WTC11 (cell line): ENCODE measurements at regions not wholly inside any gene's neighbourhood (a gene's known extent, or its start where the extent isn't known, plus 50 kb on each side); places are given as distances from the start of the nearest gene placed in this dataset.

ENCODE experiments used
- ATAC-seq: fragments of 200-7000 bp; cut with Tn5 transposase; 2 replicates; pipeline ENCODE4 v1.10.0; 2021; ENCODE audit warnings: mild to moderate bottlenecking, moderate library complexity
- CTCF ChIA-PET: fragments of 300-600 bp; sonication (Branson Sonifier 250); formaldehyde crosslinking; loops from one replicate; lab custom pipeline; 2021; ENCODE audit warnings: antibody characterized with exemption; lab: Charles Lee
- POLR2A ChIA-PET: fragments of 350-600 bp; sonication (Branson Sonifier 250); formaldehyde crosslinking; loops from one replicate; lab custom pipeline; 2021; ENCODE audit warnings: antibody characterized with exemption; lab: Charles Lee
- DNase-seq: peaks from one replicate; pipeline ENCODE4 v3.0.0; 2021; ENCODE audit warnings: low spot score
- H3K27ac Mint-ChIP-seq: 2 replicates; pipeline ENCODE4 v1.8.0; 2021; ENCODE audit warnings: mixed read lengths
- H3K27me3 Mint-ChIP-seq: 2 replicates; pipeline ENCODE4 v1.8.0; 2021; ENCODE audit warnings: low read depth, mild to moderate bottlenecking, moderate library complexity, mixed read lengths
- H3K36me3 Mint-ChIP-seq: 2 replicates; pipeline ENCODE4 v1.8.0; 2021; ENCODE audit warnings: mixed read lengths
- H3K4me1 Mint-ChIP-seq: 2 replicates; pipeline ENCODE4 v1.8.0; 2022; ENCODE audit warnings: mixed read lengths
- H3K4me3 Mint-ChIP-seq: 2 replicates; pipeline ENCODE4 v1.8.0; 2021; ENCODE audit warnings: mild to moderate bottlenecking, moderate library complexity, mixed read lengths
- H3K9me3 Mint-ChIP-seq: 2 replicates; pipeline ENCODE4 v1.8.0; 2021; ENCODE audit warnings: mixed read lengths
- ATF2 ChIP-seq: sonication (generic); formaldehyde crosslinking; IDR thresholded peaks from 2 replicates; pipeline ENCODE4 v1.8.1; 2022; ENCODE audit warnings: low read depth, missing genetic modification reagents, borderline replicate concordance
- CBFB ChIP-seq: sonication (generic); formaldehyde crosslinking; IDR thresholded peaks from 2 replicates; pipeline ENCODE4 v1.8.1; 2022; ENCODE audit warnings: mild to moderate bottlenecking, low read depth, missing genetic modification reagents
- CREB1 ChIP-seq: sonication (generic); formaldehyde crosslinking; IDR thresholded peaks from 2 replicates; pipeline ENCODE4 v1.8.0; 2023; ENCODE audit warnings: mild to moderate bottlenecking, missing genetic modification reagents
- CTCF ChIP-seq: fragments of 200-600 bp; IDR thresholded peaks from 2 replicates; pipeline ENCODE4 v1.8.0; 2022; ENCODE audit warnings: antibody characterized with exemption
- GABPB1 ChIP-seq: sonication (generic); formaldehyde crosslinking; IDR thresholded peaks from 2 replicates; pipeline ENCODE4 v1.8.1; 2023; ENCODE audit warnings: mild to moderate bottlenecking, missing genetic modification reagents
- IRF2 ChIP-seq: sonication (generic); formaldehyde crosslinking; IDR thresholded peaks from 2 replicates; pipeline ENCODE4 v1.8.0; 2022; ENCODE audit warnings: low read depth, missing genetic modification reagents, borderline replicate concordance
- MXD4 ChIP-seq: fragments of 250-450 bp; sonication (Bioruptor Pico); IDR thresholded peaks from 2 replicates; pipeline ENCODE4 v1.8.0; 2021; ENCODE audit warnings: mild to moderate bottlenecking, moderate library complexity, borderline replicate concordance
- NR1H2 ChIP-seq: sonication (generic); formaldehyde crosslinking; IDR thresholded peaks from 2 replicates; pipeline ENCODE4 v1.9.0; 2021; ENCODE audit warnings: mild to moderate bottlenecking, moderate library complexity, missing genetic modification reagents
- NR3C1 ChIP-seq: sonication (generic); formaldehyde crosslinking; conservative IDR thresholded peaks from 2 replicates; pipeline ENCODE4 v1.8.1; 2023; ENCODE audit warnings: low read depth, mild to moderate bottlenecking, missing genetic modification reagents
- ZBTB21 ChIP-seq: sonication (generic); formaldehyde crosslinking; IDR thresholded peaks from 2 replicates; pipeline ENCODE4 v1.8.1; 2023; ENCODE audit warnings: mild to moderate bottlenecking, missing genetic modification reagents, borderline replicate concordance
- ZNF219 ChIP-seq: sonication (generic); formaldehyde crosslinking; IDR thresholded peaks from 2 replicates; pipeline ENCODE4 v1.8.0; 2023; ENCODE audit warnings: missing genetic modification reagents, mild to moderate bottlenecking, borderline replicate concordance
- ZNF396 ChIP-seq: fragments of 250-450 bp; sonication (Bioruptor Pico); IDR thresholded peaks from 2 replicates; pipeline ENCODE4 v1.8.0; 2021; ENCODE audit warnings: mild to moderate bottlenecking, moderate library complexity, borderline replicate concordance
- ZNF425 ChIP-seq: fragments of 250-450 bp; sonication (Bioruptor Pico); conservative IDR thresholded peaks from 2 replicates; pipeline ENCODE4 v1.9.0; 2021; ENCODE audit warnings: mild to moderate bottlenecking
- ZNF512 ChIP-seq: sonication (generic); formaldehyde crosslinking; IDR thresholded peaks from 2 replicates; pipeline ENCODE4 v1.8.1; 2022; ENCODE audit warnings: missing genetic modification reagents, borderline replicate concordance
- ZSCAN18 ChIP-seq: fragments of 250-450 bp; sonication (Bioruptor Pico); IDR thresholded peaks from 2 replicates; pipeline ENCODE4 v2.1.2; 2022; ENCODE audit warnings: mild to moderate bottlenecking, moderate library complexity

GRCh38 chr7:52481571-52481970 is 553.9 kb upstream of the POM121L12 start:
- H3K36me3 Mint-ChIP-seq = no peaks in the 10 kb centered on the region
- no peak overlapping the region for H3K4me3 Mint-ChIP-seq
- peaks cover 35% of the 10 kb centered on the region for H3K4me1 Mint-ChIP-seq
- TF ChIP-seq NR1H2 (CRISPR knock-in tag) (no peak), ZNF219 (CRISPR knock-in tag) (no peak), ZBTB21 (CRISPR knock-in tag) (no peak), ZNF425 (CRISPR knock-in tag) (no peak), ATF2 (CRISPR knock-in tag) (no peak), ZNF512 (no peak), CREB1 (CRISPR knock-in tag) (no peak), NR3C1 (CRISPR knock-in tag) (no peak), GABPB1 (CRISPR knock-in tag) (no peak), MXD4 (no peak), ZSCAN18 (CRISPR knock-in tag) (no peak), IRF2 (CRISPR knock-in tag) (no peak)
- CTCF ChIA-PET = no interaction called here
- no peak overlapping the region for H3K27ac Mint-ChIP-seq
- no peak for ATAC-seq
- H3K27me3 Mint-ChIP-seq = no peaks in the 10 kb centered on the region
- H3K9me3 Mint-ChIP-seq = peaks cover 7% of the 10 kb centered on the region; the same call in 1 of the 2 replicates
- DNase-seq = no peak
- POLR2A ChIA-PET = no interaction called here

GRCh38 chr7:52479990-52480389 is 555.4 kb upstream of the POM121L12 start:
- TF ChIP-seq ZNF396 (CRISPR knock-in tag) = no peak
- TF ChIP-seq CBFB (CRISPR knock-in tag) = no peak
- no peak for TF ChIP-seq CTCF
- TF ChIP-seq, all 79 proteins: peak for 0
- H3K4me1 Mint-ChIP-seq = peaks cover 35% of the 10 kb centered on the region
- H3K9me3 Mint-ChIP-seq = peaks cover 7% of the 10 kb centered on the region; the same call in 1 of the 2 replicates
- no peaks in the 10 kb centered on the region for H3K36me3 Mint-ChIP-seq
- DNase-seq (no peak), ATAC-seq (no peak)
- H3K27ac Mint-ChIP-seq = no peak overlapping the region
- ChIA-PET POLR2A (no interaction called here), CTCF (no interaction called here)
- H3K4me3 Mint-ChIP-seq = no peak overlapping the region
- H3K27me3 Mint-ChIP-seq = no peaks in the 10 kb centered on the region
